Dendritic cell treated with granulocyte-macrophage colony-stimulating factor and Interleukin-4, amounts not matched to agents 40 ng/mL and 50 ng/mL, for 4 days (primary cell): ENCODE measurements at regions not wholly inside any gene's neighbourhood (a gene's known extent, or its start where the extent isn't known, plus 50 kb on each side); places are given as distances from the start of the nearest gene placed in this dataset.

Source experiments
- H3K27ac Mint-ChIP-seq: one replicate; pipeline ENCODE4 v1.8.0; 2022; ENCODE audit warnings: mild to moderate bottlenecking, mixed read lengths
- H3K27me3 Mint-ChIP-seq: one replicate; pipeline ENCODE4 v1.8.0; 2022; ENCODE audit warnings: mild to moderate bottlenecking, mixed read lengths
- H3K36me3 Mint-ChIP-seq: one replicate; pipeline ENCODE4 v1.8.0; 2022; ENCODE audit warnings: low read depth, mixed read lengths
- H3K4me1 Mint-ChIP-seq: one replicate; pipeline ENCODE4 v1.8.0; 2022; ENCODE audit warnings: low read depth, mixed read lengths
- H3K4me3 Mint-ChIP-seq: one replicate; pipeline ENCODE4 v1.8.0; 2022; ENCODE audit warnings: mild to moderate bottlenecking, moderate library complexity, mixed read lengths
- H3K9me3 Mint-ChIP-seq: one replicate; pipeline ENCODE4 v1.8.0; 2022; ENCODE audit warnings: mixed read lengths
- intact Hi-C: fragments of 100-400 bp; cut with micrococcal nuclease; formaldehyde crosslinking; loops from one replicate; pipeline ENCODE4 v1.15.0; 2022

- peaks cover 15% of the 10 kb centered on the region for H3K9me3 Mint-ChIP-seq
- peaks cover 12% of the 10 kb centered on the region for H3K4me1 Mint-ChIP-seq
- H3K36me3 Mint-ChIP-seq = no peaks in the 10 kb centered on the region
- no peak overlapping the region for H3K27ac Mint-ChIP-seq
- H3K4me3 Mint-ChIP-seq = no peak overlapping the region
- intact Hi-C loops = loop anchor here (1.0 kb wide), 1 partner anchor 195 kb away; no protein-coding TSS in a partner anchor
- H3K27me3 Mint-ChIP-seq = peaks cover 20% of the 10 kb centered on the region
Measured at GRCh38 chr16:86016201-86016965, 117.4 kb downstream of the IRF8 start.

GRCh38 chr16:86018071-86018470 is 119.1 kb downstream of the IRF8 start:
- Mint-ChIP-seq H3K9me3 (peaks cover 15% of the 10 kb centered on the region), H3K27ac (peak overlapping the region; percentile 48), H3K4me3 (no peak overlapping the region), H3K36me3 (no peaks in the 10 kb centered on the region), H3K4me1 (peaks cover 12% of the 10 kb centered on the region), H3K27me3 (peaks cover 30% of the 10 kb centered on the region)
- intact Hi-C loops = loop anchor here (1.0 kb wide), 1 partner anchor 33 kb away; no protein-coding TSS in a partner anchor

GRCh38 chr16:86018487-86018886 is 119.5 kb downstream of the IRF8 start:
- no peak overlapping the region for H3K4me3 Mint-ChIP-seq
- peaks cover 30% of the 10 kb centered on the region for H3K27me3 Mint-ChIP-seq
- peaks cover 16% of the 10 kb centered on the region for H3K9me3 Mint-ChIP-seq
- H3K4me1 Mint-ChIP-seq = peaks cover 12% of the 10 kb centered on the region
- no peaks in the 10 kb centered on the region for H3K36me3 Mint-ChIP-seq
- intact Hi-C loops = loop anchor here (1.0 kb wide), 1 partner anchor 33 kb away; no protein-coding TSS in a partner anchor
- H3K27ac Mint-ChIP-seq = peak overlapping the region; percentile 48

- peak overlapping the region; percentile 48 for H3K27ac Mint-ChIP-seq
- no peaks in the 10 kb centered on the region for H3K36me3 Mint-ChIP-seq
- no peak overlapping the region for H3K4me3 Mint-ChIP-seq
- H3K9me3 Mint-ChIP-seq = peaks cover 21% of the 10 kb centered on the region
- H3K27me3 Mint-ChIP-seq = peaks cover 33% of the 10 kb centered on the region
- intact Hi-C loops = loop anchor here (1.0 kb wide), 1 partner anchor 34 kb away; no protein-coding TSS in a partner anchor
- H3K4me1 Mint-ChIP-seq = peaks cover 12% of the 10 kb centered on the region
Measured at GRCh38 chr16:86018941-86019340, 120.0 kb downstream of the IRF8 start.

- H3K9me3 Mint-ChIP-seq = peaks cover 27% of the 10 kb centered on the region
- H3K27me3 Mint-ChIP-seq = peaks cover 33% of the 10 kb centered on the region
- no peak overlapping the region for H3K4me3 Mint-ChIP-seq
- intact Hi-C loops = no loop called here
- peak overlapping the region; percentile 48 for H3K27ac Mint-ChIP-seq
- peaks cover 12% of the 10 kb centered on the region for H3K4me1 Mint-ChIP-seq
- H3K36me3 Mint-ChIP-seq = no peaks in the 10 kb centered on the region
Measured at GRCh38 chr16:86019446-86020047, 120.6 kb downstream of the IRF8 start.

GRCh38 chr16:86020971-86021370 is 122.0 kb downstream of the IRF8 start:
- H3K4me1 Mint-ChIP-seq = peaks cover 12% of the 10 kb centered on the region
- H3K9me3 Mint-ChIP-seq = peaks cover 38% of the 10 kb centered on the region
- H3K36me3 Mint-ChIP-seq = no peaks in the 10 kb centered on the region
- H3K27ac Mint-ChIP-seq = no peak overlapping the region
- peaks cover 39% of the 10 kb centered on the region for H3K27me3 Mint-ChIP-seq
- no peak overlapping the region for H3K4me3 Mint-ChIP-seq
- intact Hi-C loops = no loop called here

GRCh38 chr16:86022381-86022960 is 123.5 kb downstream of the IRF8 start:
- no peak overlapping the region for H3K4me3 Mint-ChIP-seq
- peaks cover 38% of the 10 kb centered on the region for H3K9me3 Mint-ChIP-seq
- H3K27me3 Mint-ChIP-seq = peaks cover 41% of the 10 kb centered on the region
- intact Hi-C loops = no loop called here
- no peak overlapping the region for H3K27ac Mint-ChIP-seq
- H3K4me1 Mint-ChIP-seq = peaks cover 12% of the 10 kb centered on the region
- no peaks in the 10 kb centered on the region for H3K36me3 Mint-ChIP-seq

GRCh38 chr16:86024210-86024609 is 125.2 kb downstream of the IRF8 start:
- Mint-ChIP-seq H3K36me3 (no peaks in the 10 kb centered on the region), H3K4me3 (no peak overlapping the region), H3K9me3 (peaks cover 33% of the 10 kb centered on the region), H3K27me3 (peaks cover 51% of the 10 kb centered on the region), H3K4me1 (no peaks in the 10 kb centered on the region), H3K27ac (no peak overlapping the region)
- intact Hi-C loops = no loop called here

- Mint-ChIP-seq H3K4me1 (no peaks in the 10 kb centered on the region), H3K4me3 (no peak overlapping the region), H3K27ac (no peak overlapping the region), H3K36me3 (no peaks in the 10 kb centered on the region), H3K27me3 (peaks cover 49% of the 10 kb centered on the region), H3K9me3 (peaks cover 23% of the 10 kb centered on the region)
- intact Hi-C loops = no loop called here
Measured at GRCh38 chr16:86025706-86026105, 126.7 kb downstream of the IRF8 start.

GRCh38 chr16:86026171-86026910 is 127.4 kb downstream of the IRF8 start:
- peaks cover 23% of the 10 kb centered on the region for H3K9me3 Mint-ChIP-seq
- H3K4me3 Mint-ChIP-seq = no peak overlapping the region
- no peaks in the 10 kb centered on the region for H3K36me3 Mint-ChIP-seq
- no peak overlapping the region for H3K27ac Mint-ChIP-seq
- H3K4me1 Mint-ChIP-seq = no peaks in the 10 kb centered on the region
- intact Hi-C loops = no loop called here
- H3K27me3 Mint-ChIP-seq = peaks cover 51% of the 10 kb centered on the region

- no peak overlapping the region for H3K27ac Mint-ChIP-seq
Measured at GRCh38 chr16:86026916-86027315, 128.0 kb downstream of the IRF8 start.

GRCh38 chr16:86027373-86028126 is 128.6 kb downstream of the IRF8 start:
- intact Hi-C loops = no loop called here
- H3K27ac Mint-ChIP-seq = no peak overlapping the region
- H3K4me3 Mint-ChIP-seq = no peak overlapping the region
- no peaks in the 10 kb centered on the region for H3K4me1 Mint-ChIP-seq
- peaks cover 23% of the 10 kb centered on the region for H3K9me3 Mint-ChIP-seq
- no peaks in the 10 kb centered on the region for H3K36me3 Mint-ChIP-seq
- H3K27me3 Mint-ChIP-seq = peaks cover 52% of the 10 kb centered on the region

More at GRCh38 chr16:86026916-86027315, 128.0 kb downstream of the IRF8 start:
- no peaks in the 10 kb centered on the region for H3K4me1 Mint-ChIP-seq
- peaks cover 51% of the 10 kb centered on the region for H3K27me3 Mint-ChIP-seq
- H3K4me3 Mint-ChIP-seq = no peak overlapping the region
- peaks cover 23% of the 10 kb centered on the region for H3K9me3 Mint-ChIP-seq
- H3K36me3 Mint-ChIP-seq = no peaks in the 10 kb centered on the region
- intact Hi-C loops = no loop called here

- Mint-ChIP-seq H3K27ac (no peak overlapping the region), H3K4me1 (no peaks in the 10 kb centered on the region), H3K27me3 (peaks cover 58% of the 10 kb centered on the region), H3K36me3 (no peaks in the 10 kb centered on the region), H3K4me3 (no peak overlapping the region), H3K9me3 (peaks cover 14% of the 10 kb centered on the region)
- intact Hi-C loops = no loop called here
Measured at GRCh38 chr16:86029131-86029741, 130.3 kb downstream of the IRF8 start.
